ENCODE measurements at regions not wholly inside any gene's neighbourhood (a gene's known extent, or its start where the extent isn't known, plus 50 kb on each side); places are given as distances from the start of the nearest gene placed in this dataset.
A peak's percentile ranks its signal among the peaks of the same experiment; 100 is the strongest.
"Not testable (repeated sequence)": the region's sequence is repeated elsewhere in the genome, so short reads cannot be mapped to it uniquely, and the experiment has no call there.

DNA sequence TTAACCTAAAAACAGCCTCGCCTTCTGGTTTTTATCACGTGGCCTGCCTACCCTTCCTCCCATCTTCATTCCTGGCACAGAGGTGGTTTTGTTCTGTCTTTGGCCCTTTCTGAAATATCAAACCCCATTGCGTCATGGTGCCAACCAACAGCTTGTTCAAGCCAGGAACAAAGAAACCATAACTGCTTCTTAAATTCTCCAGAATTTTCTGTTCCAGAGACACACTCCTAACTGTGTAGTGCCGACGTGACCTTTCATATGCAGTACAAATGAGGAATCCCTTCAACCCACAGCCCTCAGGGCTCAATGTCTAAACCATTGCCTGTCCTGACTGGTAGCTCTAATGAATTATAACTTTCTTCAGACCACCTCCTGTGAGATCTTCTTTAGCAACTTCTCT lies 82.2 kb upstream of the TNP1 start:
- DNase-seq (ENCODE audit: low read depth), result no peak

DNA sequence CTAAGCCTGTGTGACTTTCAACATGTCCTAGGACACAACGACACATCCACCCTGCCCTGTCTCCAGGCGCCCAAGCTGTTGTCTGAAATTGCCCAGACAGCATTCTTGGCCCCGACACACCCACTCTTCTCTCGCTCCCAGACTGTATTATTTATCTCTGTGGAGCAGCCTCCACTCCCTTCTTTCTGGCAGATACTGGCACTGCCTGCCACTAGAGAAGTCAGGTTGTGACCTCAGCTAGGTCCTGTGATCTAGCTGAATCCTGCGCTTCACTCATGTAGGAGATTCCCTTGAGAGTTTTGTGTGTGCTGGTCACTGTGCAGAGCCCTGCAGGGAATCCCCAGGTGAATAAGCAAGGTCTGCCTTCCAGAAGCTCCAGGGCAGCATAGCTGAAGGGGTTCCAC lies 77.1 kb upstream of the TNP1 start:
- DNase-seq (ENCODE audit: low read depth), result peak; percentile 3

DNA sequence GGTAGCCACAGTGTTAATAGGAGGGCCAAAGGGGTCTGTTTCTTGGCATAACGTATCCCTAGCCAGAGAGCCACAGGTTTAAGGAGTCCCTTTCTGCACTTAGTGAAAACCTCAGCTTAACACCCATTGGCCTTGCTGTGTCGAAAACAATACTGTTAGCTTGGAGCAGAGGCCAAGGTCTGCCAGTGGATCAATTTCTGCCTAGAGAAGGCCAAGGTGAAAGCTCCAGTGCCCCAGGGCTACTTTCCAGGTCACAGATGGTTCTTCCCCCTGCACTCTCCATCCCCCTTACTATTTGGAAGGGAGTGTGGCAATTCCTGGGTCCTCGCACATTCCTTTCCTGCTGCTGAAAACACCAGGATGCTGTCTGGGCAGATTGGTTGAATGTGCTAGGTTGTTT lies 74.8 kb upstream of the TNP1 start:
- no peak for DNase-seq (ENCODE audit: low read depth)

DNA sequence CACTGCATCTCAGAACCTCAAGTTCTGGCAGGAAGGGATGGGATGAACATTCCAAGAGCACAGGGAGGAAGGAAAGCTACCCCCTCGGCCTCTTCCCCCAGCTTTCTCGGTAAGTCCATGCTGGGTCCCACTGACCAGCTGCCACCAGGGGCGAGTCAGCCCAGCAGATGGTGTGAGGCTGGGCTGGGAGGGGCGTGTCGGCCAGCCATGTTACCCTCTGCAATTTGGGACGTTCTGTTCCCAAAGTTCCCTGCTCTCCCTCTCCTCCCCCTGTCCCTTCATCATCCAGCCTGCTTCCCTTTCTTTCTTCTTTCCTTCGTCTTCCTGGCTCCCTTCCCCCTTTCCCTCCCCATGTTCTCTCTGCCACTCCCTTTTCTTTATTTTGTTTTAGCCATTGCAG lies 74.3 kb upstream of the TNP1 start:
- DNase-seq (ENCODE audit: low read depth), result no peak

DNA sequence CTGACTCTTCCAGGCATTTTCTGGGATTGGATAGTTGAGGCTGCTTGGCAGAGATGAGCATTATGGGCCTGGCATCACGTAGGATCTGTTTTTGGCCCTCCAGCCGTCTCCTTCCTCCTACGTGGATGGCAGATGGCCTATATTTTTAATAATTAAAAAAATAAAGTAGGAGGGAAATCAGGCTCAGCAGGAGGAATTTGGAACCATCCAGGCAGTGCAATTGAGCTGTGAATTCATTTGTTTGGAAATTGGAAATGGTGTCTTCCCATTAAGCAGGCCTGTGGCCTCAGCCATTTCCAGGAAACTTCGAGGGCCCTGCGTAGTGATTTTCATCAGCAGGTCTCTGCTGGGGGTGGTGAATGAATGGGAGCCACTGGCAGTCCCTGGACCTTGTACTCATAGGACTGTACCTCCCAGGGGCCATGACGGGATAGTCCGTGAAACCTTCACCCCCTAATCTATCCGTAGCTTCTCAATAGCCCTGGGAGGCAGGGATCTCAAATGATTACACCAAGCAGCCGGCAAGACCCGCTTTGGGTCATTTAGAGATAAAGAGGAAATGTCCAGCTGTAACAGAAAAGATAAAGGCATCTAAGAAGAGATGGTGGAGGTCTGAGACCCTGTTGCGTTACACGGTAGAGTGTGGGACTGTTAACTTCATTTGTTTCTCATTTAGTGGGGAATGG lies 73.1 kb upstream of the TNP1 start:
- DNase-seq (ENCODE audit: low read depth), result no peak

DNA sequence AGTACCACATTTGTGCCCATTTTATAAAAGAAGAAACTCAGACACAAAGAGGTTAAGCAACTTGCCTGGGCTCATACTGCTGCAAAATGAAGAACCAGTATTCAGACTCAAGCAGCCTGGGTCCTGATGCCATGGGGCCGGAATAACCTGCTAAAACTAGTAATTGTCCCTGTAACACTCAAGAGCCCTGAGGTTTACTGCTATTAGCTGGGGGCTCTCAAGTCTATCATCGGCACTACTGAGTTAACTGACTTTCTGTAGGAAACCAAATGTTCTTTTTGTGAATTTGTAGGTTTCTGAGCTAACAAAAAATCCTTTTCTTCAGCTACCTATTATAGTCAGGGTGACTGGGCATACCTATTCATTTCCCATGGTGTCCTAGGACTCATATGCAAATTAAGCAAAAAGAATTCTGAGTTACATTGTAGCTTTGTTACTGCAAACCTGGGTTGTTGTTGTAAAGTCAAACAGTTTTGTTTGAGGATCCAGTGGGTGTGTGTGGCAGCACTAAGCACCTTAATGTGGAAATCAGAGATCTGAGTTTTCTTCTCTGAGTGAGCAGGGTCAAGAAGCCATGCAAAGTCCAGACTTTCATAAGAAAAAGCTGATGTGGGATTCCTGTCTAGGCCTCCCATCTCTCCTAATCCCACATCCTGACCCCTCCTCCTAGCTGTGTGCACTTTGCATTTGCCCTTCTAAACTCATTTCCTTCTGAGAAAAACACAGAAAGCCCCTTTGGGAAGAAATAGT lies 72.4 kb upstream of the TNP1 start:
- DNase-seq (ENCODE audit: low read depth), result no peak

DNA sequence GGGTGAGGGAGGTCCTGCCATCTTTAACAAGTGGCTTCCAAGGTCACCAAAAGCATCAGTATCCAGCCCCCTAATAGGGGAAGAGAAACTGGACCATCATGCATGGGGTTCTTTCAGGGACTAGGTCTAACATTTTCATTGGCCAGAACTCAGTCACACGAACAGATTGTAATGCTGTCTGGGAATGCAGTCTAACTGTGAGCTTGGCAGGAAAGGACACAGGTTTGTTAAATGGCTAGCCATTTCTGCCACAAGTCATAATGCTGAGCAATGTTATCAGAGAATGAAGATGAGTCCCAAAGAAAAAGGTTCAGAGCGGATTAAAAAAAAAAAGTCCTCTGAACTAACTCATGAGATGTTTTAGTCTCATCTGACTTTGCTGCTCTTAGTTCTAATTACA lies 70.9 kb upstream of the TNP1 start:
- no peak for DNase-seq (ENCODE audit: low read depth)

DNA sequence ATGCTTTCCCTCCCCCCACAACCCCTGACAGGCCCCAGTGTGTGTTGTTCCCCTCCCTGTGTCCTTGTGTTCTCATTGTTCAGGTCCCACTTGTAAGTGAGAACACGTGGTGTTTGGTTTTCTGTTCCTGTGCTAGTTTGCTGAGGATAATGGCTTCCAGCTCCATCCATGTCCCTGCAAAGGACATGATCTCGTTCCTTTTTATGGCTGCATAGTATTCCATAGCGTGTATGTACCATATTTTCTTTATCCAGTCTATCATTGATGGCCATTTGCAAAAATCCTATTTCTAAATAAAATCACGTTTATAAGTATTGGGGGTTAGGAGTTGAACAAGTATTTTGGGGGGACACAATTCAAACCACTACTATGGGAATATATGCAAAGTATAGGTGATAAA lies 69.5 kb upstream of the TNP1 start:
- not testable (repeated sequence) for DNase-seq (ENCODE audit: low read depth)

DNA sequence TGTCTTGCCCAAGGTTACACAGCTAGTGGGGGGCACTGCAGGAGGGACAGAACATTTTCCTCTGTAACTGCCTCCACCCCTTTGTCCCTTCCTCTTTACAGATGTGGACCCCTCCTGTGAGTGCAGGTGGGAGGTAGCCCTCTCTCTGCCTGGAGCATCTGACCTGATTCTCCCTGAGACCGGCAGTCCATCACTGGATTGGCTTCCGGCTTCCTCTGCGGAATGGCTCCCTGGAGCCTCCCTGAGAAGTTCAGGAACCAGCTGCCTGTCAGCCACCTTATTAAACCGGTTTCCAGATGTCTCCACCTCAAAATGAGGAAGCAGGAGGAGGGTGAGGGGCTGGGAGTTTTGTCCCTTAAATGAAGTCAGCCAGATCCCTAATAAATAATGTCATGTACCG lies 67.3 kb upstream of the TNP1 start:
- no peak for DNase-seq (ENCODE audit: low read depth)

DNA sequence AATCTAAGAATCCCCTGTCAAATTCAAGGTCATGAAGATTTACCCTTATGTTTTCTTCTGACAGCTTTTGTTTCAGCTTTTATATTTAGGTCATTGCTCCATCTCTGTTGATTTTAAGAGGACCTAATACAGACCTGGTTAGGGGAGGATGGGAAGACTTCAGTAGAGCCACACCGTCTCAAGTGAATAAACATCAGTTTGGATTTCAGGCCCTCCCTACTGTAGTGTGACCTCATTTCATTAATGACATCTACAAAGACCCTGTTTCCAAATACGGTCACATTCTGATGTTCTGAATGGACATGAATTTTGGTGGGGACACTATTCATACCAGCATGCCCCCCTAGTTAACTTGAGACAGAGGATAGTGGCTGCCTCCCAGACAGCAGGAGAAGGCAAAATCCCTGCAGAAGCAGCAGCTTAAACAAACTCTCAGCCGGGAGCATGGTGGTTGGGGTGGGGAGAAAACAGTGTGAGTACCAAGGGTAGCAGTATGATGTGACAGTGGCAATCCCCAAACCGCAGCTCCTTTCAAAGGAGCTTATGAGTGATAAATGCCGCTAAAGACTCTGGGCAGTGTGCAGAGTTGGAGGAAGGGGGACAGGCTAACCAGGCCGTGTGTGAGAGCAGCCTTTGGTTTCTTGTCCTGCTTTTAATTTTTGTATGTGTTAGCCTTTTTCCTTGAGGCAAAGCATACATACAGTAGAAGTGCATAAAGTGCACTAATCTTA lies 65.9 kb upstream of the TNP1 start:
- DNase-seq (ENCODE audit: low read depth), result no peak

DNA sequence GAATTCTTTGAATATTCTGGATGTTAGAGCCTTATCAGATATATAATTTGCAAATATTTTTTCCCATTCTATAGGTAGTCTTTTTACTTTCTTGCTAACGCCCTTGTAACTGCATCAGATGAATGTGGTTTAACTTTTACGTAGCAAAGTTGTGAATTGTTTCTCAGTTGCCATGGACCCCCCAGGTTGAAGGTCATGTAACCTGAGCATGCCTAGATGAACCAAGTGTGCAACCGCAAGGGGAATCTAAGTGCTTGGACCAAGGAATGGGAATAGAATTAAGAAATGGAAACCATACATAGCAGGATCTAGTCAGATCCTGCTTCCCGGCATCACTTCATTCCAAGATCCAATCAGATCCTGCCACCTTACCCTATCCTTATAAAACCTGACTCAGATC lies 65.1 kb upstream of the TNP1 start:
- DNase-seq (ENCODE audit: low read depth), result no peak

DNA sequence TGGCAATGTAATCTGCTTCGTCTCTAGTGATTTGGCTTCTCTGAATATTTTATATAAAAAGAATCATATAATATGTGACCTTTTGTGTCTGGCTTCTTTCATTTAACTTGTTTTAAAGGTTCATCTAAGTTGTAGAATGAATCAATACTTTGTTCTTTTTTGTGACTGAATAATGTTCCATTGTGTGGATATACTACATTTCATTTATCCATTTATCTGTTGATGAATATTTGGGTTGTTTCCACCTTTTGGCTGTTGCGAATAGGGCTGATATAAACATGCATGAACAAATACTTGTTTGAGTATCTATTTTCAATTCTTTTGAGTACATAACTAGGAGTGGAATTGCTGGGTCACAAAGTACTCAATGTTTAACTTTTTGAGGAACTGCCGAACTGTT lies 63.8 kb upstream of the TNP1 start:
- no peak for DNase-seq (ENCODE audit: low read depth)

DNA sequence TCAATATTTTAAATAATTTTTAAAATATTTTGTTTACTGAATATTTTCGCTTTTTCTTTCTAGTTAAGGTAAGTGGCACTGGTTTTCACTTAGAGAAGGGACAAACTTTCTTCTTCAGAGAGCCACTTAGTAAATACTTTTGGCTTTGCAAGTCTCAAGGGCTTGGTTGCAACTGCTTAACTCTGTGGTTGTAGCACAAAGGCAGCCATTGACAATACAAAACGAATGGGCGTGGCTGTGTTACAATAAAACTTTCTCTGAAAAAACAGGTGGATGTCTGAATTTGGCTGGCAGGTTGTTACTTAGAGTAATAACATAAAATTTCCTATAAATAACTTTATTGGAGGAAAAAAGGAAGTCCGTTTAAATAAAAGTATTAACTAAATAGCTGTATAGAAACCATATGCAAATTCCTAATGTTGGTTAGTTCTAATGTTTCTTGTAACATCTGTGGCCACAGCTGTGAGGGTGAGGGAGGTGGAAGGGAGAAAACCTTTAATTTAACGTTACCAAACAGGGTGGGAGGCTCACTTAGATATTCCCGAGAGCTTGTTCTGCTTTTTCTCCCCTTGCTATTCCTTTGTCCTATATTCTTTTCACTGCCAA lies 62.4 kb upstream of the TNP1 start:
- DNase-seq (ENCODE audit: low read depth), result no peak

DNA sequence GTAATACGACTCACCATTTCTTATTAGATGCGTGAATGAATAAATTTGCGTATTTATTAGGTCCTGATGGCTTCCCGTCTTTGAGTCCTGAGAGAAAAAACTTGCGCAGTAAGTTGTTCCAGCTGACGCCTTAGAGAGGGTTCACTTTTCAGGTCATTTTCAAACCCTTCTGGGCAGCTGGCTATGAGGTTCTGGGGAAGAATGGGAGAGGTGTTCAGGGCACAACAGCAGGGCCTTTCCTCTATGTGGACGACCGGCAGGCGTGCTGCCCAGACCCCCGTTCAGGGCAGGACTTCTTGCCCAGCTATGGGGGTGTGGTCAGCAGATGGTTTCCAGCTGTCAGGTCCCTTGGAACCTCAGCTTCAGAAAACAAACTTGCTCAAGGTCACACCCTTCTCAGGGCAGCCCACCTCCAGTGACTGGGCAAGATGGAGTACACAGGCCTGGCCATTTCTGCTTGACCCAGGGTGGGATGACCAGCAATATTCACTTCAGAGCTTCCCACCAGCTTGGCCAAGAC lies 61.1 kb upstream of the TNP1 start:
- DNase-seq (ENCODE audit: low read depth), result no peak

DNA sequence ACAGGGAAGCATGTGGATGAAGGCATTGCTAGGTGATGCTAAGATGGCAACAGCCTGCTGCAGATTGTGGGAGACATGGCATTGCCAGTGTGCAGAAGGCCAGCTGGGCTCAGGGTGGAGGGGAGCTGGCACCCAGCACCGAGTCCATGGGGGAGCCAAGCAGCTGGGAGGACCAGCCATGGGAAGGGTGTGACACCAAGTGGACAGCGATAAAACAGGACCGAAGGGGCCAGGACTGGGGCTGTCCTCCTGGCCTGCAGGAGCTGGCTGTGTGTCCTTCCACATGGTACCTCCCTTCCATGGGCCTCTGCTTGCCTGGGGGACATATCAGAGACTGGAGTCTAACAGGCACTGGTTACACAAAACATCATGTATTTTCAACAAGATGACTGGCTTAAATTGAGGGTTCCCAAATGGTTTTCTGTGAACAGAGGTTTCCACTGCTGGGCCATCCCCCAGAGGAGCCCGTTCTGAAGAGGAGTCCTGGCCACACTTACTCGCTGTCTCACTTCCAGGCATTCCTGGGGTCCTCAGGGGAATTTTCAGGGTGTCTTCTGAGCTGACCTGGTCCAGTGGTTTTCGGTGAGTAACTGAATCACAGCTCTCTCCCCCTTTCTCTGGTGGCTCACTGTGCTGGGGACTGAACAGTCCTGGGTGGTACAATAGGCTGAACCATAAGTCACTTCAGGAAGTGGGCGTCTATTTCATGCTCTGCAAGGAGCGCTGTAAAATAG lies 60.4 kb upstream of the TNP1 start:
- no peak for DNase-seq (ENCODE audit: low read depth)

DNA sequence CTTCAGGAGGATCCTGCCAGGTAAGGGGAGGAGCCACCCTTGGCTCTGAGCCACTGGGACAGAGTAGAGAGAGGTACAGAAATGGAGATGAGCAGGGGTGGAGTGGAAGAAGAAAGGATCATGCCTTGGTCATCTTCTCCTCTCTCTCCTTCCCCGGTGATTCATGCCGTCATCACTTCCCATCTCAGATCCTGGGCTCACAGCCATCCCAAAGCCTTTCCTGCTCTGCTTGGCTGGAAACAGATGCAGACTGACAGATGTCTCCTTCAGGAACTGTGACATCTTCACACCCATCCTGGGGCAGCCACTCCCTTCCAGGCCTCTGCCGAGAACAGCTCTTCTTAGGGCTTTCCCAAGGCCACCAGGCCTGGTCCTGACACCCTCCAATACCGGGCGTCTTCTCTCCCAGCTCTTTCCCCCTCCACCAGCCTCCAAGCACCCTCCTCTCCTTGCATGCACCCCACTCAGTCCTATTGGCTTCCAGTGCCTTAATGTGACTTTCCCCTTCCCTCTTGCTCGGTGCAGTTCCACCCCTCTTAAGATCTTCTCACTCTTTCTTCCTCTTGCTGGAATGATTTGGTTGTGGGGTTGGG lies 58.3 kb upstream of the TNP1 start:
- peak; percentile 69 for DNase-seq (ENCODE audit: low read depth)

DNA sequence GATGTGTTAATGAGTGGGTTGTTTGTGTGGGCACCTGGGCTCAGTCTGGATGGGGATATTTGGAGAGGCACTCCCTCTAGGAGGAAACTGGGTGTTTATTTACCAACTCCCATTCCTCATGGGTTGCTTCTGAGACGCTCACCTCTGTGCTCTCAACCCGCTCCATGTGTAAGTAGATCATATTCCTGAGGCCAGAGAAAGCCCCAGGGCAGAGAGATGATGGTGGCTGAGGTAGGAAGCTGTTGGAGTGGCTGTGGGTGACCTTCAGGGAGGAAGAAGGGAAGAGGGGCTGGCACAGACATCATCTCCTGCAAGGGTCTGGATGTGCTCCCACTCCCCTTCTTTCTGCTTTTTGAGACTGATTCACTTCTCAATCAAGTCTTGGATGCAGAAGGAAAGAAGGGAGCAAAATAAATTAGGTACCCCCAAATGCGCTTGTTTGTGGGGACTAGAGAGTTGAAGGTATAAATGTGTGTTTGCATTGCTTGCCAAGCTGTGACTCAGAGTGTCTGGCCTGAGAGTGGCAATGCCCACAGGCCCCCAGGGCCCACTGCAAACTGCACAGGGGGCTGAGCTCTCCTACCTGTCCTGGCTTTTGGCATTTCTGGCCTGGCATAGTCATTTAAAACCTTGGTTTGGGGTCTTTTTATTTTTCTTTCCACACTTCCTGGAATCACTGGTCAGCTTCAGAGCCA lies 57.2 kb upstream of the TNP1 start:
- DNase-seq (ENCODE audit: low read depth), result no peak

DNA sequence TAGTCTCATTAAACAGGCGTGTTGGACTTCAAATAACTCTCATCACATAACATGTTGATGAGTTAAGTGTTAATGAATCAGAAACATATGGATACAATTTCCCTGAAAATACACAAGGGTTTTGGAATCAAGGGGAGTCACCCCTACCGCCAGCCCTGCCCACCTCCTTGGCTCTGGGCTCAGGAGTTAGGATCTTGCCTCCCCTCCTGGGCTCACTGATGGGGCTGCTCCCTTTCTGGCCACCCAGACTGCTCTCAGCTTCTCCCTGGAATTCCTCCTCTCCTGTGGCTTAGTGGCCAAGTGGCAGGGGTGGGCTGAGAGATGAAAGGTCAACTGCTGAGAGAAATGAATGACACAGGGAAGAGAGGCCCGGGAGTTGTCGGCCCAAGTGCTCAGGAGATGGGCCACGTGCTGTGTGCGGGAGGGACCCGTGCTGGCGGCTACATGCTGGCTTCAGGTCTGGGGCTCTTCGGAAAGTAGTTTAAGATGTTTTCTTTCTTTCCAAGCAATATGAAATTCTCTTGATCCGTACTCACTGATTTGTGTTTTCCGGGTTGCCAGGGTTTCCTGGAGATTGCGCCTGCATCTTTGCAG lies 55.8 kb upstream of the TNP1 start:
- no peak for DNase-seq (ENCODE audit: low read depth)

DNA sequence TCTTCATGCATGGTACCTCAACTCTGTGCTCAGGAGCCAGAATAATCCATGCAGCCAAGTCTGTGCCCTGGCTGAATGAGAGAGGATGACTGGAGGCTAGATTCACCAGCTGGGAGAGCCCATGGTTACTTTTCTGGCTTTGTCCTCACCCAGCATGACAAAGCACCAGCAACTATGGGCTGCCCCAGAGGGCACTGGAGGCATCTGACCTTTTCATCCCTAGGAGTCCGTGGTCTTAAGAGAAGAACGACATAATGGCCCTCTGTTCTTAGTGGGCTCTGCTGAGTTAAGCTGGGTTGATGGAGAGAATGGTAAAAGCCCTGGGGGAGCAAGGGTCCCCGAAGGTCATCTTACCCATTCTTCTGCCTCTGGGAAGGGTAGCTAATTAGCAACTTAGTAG lies 54.6 kb upstream of the TNP1 start:
- DNase-seq (ENCODE audit: low read depth), result no peak

DNA sequence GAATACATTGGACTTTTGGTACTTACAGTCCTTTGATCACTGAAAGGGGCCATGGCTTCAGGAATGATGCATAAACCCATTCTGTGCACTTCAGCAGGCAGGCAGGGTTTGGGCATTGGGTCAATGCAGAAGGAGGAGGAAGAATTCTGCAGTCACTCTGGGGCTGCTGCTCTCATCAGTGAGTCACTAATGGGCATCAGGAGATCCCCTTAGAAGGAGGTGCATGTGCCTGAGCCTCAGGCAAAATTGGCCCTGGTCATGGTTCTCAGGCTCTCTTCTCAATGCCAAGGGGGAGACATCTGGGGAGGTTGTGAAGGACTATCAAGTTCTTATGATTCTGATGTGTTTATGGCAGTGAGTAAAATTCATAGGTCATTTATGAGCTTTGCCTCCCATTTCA lies 52.0 kb upstream of the TNP1 start:
- no peak for DNase-seq (ENCODE audit: low read depth)

DNA sequence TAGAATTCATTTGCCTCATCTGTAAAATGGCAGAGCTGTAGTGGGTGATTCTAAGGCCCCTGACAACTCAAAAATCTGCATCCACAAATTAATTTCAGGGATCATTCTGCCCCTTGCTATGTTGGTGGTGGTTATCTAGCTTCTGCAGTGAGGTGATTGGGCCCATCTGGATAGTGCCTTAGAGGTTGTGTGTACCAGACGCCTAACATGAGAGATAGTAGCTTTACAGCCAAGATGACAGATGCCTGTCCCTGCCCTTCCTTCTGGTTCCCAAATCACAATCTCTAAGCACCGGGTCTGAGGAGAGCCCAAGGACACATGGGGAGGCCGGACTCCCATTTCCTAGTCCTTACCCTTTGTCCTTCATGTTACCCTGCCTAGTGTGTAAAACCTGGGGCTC lies 51.1 kb upstream of the TNP1 start:
- DNase-seq (ENCODE audit: low read depth), result no peak
